ENCODE measurements at regions not wholly inside any gene's neighbourhood (a gene's known extent, or its start where the extent isn't known, plus 50 kb on each side); places are given as distances from the start of the nearest gene placed in this dataset.

GRCh38 chr4:187414716-187415115, 580.9 kb upstream of the ZFP42 start:
- no peak for DNase-seq (ENCODE audit: low read depth, low spot score)

- DNase-seq (ENCODE audit: low read depth, low spot score), result no peak
Measured at GRCh38 chr4:187415231-187415630, 580.3 kb upstream of the ZFP42 start.

DNA sequence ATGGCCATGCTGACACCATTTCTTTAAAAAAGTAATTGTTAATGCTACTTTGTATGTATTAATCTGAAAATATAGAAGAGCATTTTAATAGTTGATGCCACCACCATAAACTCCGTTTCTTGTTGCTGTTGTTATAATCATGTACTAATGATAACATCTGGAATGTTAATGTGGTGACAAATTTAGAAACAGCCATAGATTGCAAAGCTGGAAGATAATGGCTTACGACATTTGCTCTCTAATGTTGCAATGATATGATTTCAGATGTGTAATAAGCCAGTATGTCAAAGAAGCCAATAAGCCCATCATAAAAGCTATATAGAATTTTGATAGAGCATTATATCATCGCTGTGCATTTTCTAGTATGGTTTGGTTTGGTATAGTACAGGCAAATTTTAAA, 579.4 kb upstream of the ZFP42 start:
- DNase-seq (ENCODE audit: low read depth, low spot score), result no peak

- no peak for DNase-seq (ENCODE audit: low read depth, low spot score)
Measured at GRCh38 chr4:187417721-187418120, 577.9 kb upstream of the ZFP42 start.

- no peak for DNase-seq (ENCODE audit: low read depth, low spot score)
Measured at GRCh38 chr4:187422655-187423054, 572.9 kb upstream of the ZFP42 start.

DNA sequence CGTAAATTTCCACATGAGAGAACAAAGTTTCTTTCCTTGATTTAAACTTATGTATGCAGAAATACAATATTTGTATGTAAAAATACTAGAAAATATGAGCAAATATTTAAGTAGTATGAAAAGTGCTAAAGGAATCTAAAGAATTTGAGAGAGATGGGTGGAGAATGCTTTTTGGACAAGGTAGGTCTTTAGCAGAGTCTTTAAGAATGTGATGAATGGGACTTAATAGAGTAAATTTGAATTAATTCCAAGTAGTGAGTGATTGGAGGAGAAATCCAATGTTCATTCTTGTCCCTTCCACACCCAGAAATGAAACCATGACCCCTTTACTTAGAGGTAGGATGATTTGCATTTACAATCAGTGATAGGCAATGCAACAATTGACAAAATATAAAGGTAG, 570.9 kb upstream of the ZFP42 start:
- no peak for DNase-seq (ENCODE audit: low read depth, low spot score)

DNA sequence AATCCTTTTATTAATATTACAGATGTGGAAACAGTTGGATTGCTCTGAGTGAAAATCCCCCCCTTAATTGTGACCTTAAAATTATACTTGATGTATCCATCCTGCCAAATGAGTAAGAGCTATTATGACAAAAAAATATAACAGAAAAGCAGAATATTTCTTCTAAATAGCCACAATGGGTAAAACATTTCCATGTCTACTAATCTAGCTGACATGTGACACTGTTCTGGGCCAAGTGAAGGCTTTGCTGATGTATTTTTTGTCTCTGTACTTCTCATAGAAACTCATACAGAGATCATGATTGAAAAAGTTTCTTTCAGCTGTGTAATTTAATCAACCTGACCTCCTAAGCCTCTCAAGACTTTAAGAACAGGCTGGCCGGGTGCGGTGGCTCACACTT, 569.1 kb upstream of the ZFP42 start:
- no peak for DNase-seq (ENCODE audit: low read depth, low spot score)

- no peak for DNase-seq (ENCODE audit: low read depth, low spot score)
Measured at GRCh38 chr4:187432310-187432709, 563.3 kb upstream of the ZFP42 start.

DNA sequence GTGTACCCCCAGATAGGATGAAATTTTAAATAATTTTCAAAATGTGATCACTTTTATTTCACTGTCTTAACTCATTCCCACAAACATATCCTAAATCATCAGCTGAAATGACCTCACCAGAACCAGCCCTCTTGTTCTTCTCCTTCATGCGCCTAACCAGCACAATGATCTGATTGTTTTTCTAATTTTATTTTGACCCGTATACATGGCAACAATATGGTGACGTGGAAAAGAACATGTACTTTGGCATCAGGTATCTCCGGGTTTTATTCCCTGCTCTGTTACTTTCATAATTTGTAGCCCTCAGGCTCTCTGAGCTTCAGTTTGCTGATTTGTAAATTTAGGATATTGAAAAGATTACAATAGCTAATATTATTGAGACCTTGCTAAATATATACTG, 562.4 kb upstream of the ZFP42 start:
- DNase-seq (ENCODE audit: low read depth, low spot score), result no peak

- DNase-seq (ENCODE audit: low read depth, low spot score), result no peak
Measured at GRCh38 chr4:187436251-187436650, 559.3 kb upstream of the ZFP42 start.

GRCh38 chr4:187444061-187444460, 551.5 kb upstream of the ZFP42 start:
- no peak for DNase-seq (ENCODE audit: low read depth, low spot score)

DNA sequence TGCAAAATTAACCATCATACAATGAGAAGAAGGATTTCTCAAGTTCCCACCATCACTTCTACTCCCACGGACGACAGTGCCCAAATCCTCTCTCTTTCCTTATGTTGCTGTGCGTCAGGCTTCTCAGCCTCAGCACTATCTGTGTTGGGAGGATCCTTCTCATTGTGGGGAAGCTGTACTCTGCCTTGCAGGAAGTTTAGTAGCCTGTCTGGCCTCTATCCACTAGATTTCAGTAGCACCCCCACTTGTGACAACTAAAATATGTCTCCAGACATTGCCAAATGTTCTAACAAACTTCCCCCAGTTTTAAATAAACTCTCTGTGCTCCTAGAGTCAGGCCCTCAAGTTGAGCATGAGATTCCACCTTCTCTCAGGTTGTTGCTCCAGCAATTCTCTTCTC, 545.9 kb upstream of the ZFP42 start:
- DNase-seq (ENCODE audit: low read depth, low spot score), result no peak

- no peak for DNase-seq (ENCODE audit: low read depth, low spot score)
Measured at GRCh38 chr4:187451776-187452175, 543.8 kb upstream of the ZFP42 start.

DNA sequence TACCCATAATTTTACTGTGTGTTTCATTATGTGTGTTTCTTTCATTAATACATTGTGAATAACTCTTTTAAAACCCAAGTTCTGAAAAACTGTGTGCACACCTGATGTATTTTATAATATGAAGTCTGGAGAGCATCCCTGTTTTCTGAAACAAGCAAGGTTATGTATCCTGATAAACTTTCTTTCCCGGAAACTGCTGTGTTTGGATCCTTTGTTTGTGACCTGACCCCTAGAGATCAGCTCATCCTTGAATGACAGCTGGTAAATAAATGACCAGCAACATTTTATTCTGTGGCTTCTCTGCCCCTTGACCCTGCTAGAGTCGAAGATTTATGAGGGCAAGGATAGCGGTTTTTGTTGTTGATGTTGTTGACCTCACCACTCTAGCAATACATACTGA, 535.6 kb upstream of the ZFP42 start:
- DNase-seq (ENCODE audit: low read depth, low spot score), result no peak

DNA sequence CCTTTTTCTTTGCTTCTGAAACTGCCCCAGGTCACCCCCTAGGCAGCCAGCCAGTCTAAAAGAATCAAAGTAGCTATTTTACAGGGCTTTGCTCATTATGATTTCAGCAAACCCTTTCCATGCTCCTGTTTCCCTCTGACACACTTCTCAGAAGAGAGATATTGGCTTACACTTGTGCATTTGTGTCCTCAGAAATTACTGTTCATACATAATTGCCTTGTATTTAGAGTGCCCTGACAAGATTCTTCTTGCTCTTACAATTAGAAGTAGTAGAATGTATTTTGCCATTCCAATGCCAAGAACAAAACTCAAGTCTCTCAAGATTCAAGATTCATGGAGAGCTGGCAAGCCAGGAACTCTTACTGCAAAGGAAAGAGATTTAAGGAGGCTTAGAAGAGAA, 531.0 kb upstream of the ZFP42 start:
- DNase-seq (ENCODE audit: low read depth, low spot score), result no peak

DNA sequence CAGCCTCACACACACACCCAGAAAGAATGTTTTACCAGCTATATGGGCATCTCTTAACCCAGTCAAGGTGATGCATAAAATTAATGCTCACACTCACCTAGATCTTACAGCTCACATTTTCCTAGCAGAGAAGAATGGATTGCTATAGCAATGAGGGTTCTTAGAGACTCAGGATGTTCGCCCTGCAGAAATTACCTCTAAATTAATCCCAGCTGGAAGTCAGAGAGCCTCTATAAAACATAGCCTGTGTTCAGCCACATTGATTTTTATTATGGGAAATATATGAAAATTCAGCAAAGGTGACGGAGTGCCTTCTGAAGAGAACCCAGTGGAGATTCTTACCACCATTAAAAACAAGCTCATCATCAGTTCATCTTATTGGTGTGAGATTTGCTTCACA, 528.3 kb upstream of the ZFP42 start:
- no peak for DNase-seq (ENCODE audit: low read depth, low spot score)

GRCh38 chr4:187469627-187470026, 525.9 kb upstream of the ZFP42 start:
- DNase-seq (ENCODE audit: low read depth, low spot score), result no peak

DNA sequence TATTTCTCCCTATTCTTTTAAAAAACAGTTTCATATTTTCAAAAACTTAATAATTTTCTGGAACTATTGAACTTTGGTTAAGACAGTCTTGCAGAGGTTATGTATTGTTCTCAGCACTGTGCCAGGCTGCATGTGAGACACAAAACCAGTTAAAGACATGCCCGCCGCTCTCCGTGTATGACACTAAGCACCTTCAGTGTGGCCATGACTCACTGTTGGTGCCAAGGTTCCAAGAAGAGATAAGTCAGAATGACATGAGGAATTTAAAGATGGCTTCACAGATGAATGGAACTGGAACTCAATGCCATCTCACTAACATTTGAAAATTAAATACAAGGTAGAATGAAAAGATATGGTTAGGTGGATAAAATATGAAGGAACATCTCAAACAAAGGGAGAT, 525.5 kb upstream of the ZFP42 start:
- no peak for DNase-seq (ENCODE audit: low read depth, low spot score)

GRCh38 chr4:187474238-187474637, 521.3 kb upstream of the ZFP42 start:
- no peak for DNase-seq (ENCODE audit: low read depth, low spot score)

- DNase-seq (ENCODE audit: low read depth, low spot score), result no peak
Measured at GRCh38 chr4:187475901-187476300, 519.7 kb upstream of the ZFP42 start.

- no peak for DNase-seq (ENCODE audit: low read depth, low spot score)
Measured at GRCh38 chr4:187477224-187477623, 518.3 kb upstream of the ZFP42 start.

- DNase-seq (ENCODE audit: low read depth, low spot score), result peak; percentile 78
Measured at GRCh38 chr4:187478292-187479140, 517.1 kb upstream of the ZFP42 start.

DNA sequence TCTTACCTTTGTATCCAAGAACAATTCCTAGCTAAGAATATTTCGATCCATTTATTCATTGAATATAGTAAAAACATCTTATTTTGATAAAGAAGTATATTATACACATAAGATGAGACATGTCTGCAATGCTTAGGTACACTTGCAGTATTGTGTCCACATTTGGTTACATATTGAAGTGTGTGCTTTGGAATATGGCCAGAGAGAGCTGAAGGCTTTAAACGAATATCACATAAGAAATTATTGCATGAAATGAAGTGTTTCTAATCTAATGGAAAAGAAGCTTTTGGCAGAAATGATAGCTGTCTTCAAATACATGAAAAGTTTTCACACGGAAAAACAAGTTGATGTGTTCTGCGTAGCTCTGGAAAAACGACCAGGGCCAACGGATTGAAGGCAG, 516.1 kb upstream of the ZFP42 start:
- no peak for DNase-seq (ENCODE audit: low read depth, low spot score)
